ENCODE measurements at regions not wholly inside any gene's neighbourhood (a gene's known extent, or its start where the extent isn't known, plus 50 kb on each side); places are given as distances from the start of the nearest gene placed in this dataset.

DNA sequence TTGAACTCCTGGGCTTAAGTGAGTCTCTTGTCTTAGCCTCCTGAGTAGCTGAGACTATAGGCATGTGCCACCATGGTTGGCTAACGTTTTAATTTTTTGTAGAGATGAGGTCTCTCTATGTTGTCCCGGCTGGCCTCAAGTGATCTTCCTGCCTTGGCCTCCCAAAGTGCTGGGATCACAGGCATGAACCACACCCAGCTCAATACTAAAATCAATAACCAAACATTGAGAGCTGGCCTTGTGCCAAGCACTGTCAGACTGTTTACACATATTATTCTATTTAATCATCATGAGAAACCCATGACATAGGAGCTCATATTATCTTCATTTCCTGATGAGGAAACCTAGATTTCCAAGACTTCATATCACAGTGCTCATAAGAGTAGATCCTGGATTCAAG is 251.2 kb downstream of the BAMBI start:
- H3K27me3 ChIP-seq (ENCODE audit: insufficient read depth, low read length) = no peaks in the 10 kb centered on the region
- CTCF ChIA-PET = interaction anchor here (0.9 kb wide), 1 partner anchor 11 kb away, joined by 4 read pairs; no protein-coding TSS in a partner anchor
- POLR2A ChIA-PET = no interaction called here
- H3K4me3 ChIP-seq (replicated peaks in 1 of 2; ENCODE audit: low read depth in 1 of 2, low read length in 2 of 2) = no peak overlapping the region
- ATAC-seq (no peak), DNase-seq (ENCODE audit: low read depth, low spot score) (peak; percentile 6)
- H3K9me3 ChIP-seq (ENCODE audit: control insufficient read depth in 1 of 2, insufficient read depth in 1 of 2, low read depth in 1 of 2, low read length in 2 of 2) = no peaks in the 10 kb centered on the region
- H3K79me2 ChIP-seq (ENCODE audit: insufficient read depth, low read length) = no peaks in the 10 kb centered on the region
- no peak overlapping the region for H3K27ac ChIP-seq (ENCODE audit: low read depth, low read length)
- RAD21 ChIA-PET (ENCODE audit: low non-redundant PET in 1 of 2, low total read pairs in 2 of 2, uncharacterized antibody in 2 of 2, unreplicated experiment in 2 of 2) = no interaction called here
- H3K4me1 ChIP-seq (ENCODE audit: control insufficient read depth in 1 of 2, insufficient read depth in 2 of 2, low read length in 2 of 2) = peaks cover 4 to 6% of the 10 kb centered on the region in 2 experiments; a peak in 1 of 4 replicates
- H3K9me2 ChIP-seq (ENCODE audit: insufficient read depth) = no peaks in the 10 kb centered on the region
- no peaks in the 10 kb centered on the region for H3K36me3 ChIP-seq (ENCODE audit: control insufficient read depth in 1 of 2, insufficient read depth in 2 of 2, low read length in 2 of 2)
- H4K20me1 ChIP-seq (ENCODE audit: insufficient read depth) = no peaks in the 10 kb centered on the region
- 0 out of 2 replicates have a peak overlapping the region, but pooled peaks have one; percentile 3 for H3K4me2 ChIP-seq (ENCODE audit: low read length)
- no peak overlapping the region for H3K9ac ChIP-seq (ENCODE audit: low read length)
- no TSS peak for BruUV-seq (replicated peaks)
- intact Hi-C loops (cut with micrococcal nuclease) = no loop called here
- no peak overlapping the region for H2AFZ ChIP-seq (ENCODE audit: low read depth, low read length, poor library complexity, severe bottlenecking)
- TF ChIP-seq YY1 (IDR thresholded peaks at IDR 0.05; ENCODE audit: extremely low read depth, insufficient replicate concordance, low read depth, low read length) = no peak
- TF ChIP-seq, protein P1, sequence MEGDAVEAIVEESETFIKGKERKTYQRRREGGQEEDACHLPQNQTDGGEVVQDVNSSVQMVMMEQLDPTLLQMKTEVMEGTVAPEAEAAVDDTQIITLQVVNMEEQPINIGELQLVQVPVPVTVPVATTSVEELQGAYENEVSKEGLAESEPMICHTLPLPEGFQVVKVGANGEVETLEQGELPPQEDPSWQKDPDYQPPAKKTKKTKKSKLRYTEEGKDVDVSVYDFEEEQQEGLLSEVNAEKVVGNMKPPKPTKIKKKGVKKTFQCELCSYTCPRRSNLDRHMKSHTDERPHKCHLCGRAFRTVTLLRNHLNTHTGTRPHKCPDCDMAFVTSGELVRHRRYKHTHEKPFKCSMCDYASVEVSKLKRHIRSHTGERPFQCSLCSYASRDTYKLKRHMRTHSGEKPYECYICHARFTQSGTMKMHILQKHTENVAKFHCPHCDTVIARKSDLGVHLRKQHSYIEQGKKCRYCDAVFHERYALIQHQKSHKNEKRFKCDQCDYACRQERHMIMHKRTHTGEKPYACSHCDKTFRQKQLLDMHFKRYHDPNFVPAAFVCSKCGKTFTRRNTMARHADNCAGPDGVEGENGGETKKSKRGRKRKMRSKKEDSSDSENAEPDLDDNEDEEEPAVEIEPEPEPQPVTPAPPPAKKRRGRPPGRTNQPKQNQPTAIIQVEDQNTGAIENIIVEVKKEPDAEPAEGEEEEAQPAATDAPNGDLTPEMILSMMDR (IDR thresholded peaks at IDR 0.05 in 2 of 3, conservative IDR thresholded peaks at IDR 0.05 in 1 of 3; ENCODE audit: borderline replicate concordance in 1 of 3, insufficient read depth in 1 of 3, low read depth in 2 of 3, low read length in 2 of 3) = no peak
- TF ChIP-seq POLR2AphosphoS5 (IDR thresholded peaks at IDR 0.05; ENCODE audit: low read depth, low read length) = no peak
- no peak for TF ChIP-seq EZH2phosphoT487 (IDR thresholded peaks at IDR 0.05; ENCODE audit: borderline replicate concordance)
- TF ChIP-seq ZFX (IDR thresholded peaks at IDR 0.05) = no peak
- TF ChIP-seq JUND (IDR thresholded peaks at IDR 0.05) = no peak
- TF ChIP-seq TCF7L2 (IDR thresholded peaks at IDR 0.05; ENCODE audit: borderline replicate concordance, extremely low read depth, insufficient read depth, insufficient read length) = no peak
- no peak for TF ChIP-seq EGR1 (IDR thresholded peaks at IDR 0.05; ENCODE audit: low read depth)
- TF ChIP-seq SIN3A (IDR thresholded peaks at IDR 0.05; ENCODE audit: low read depth) = no peak
- no peak for TF ChIP-seq MAX (IDR thresholded peaks at IDR 0.05)
- TF ChIP-seq, protein P2, sequence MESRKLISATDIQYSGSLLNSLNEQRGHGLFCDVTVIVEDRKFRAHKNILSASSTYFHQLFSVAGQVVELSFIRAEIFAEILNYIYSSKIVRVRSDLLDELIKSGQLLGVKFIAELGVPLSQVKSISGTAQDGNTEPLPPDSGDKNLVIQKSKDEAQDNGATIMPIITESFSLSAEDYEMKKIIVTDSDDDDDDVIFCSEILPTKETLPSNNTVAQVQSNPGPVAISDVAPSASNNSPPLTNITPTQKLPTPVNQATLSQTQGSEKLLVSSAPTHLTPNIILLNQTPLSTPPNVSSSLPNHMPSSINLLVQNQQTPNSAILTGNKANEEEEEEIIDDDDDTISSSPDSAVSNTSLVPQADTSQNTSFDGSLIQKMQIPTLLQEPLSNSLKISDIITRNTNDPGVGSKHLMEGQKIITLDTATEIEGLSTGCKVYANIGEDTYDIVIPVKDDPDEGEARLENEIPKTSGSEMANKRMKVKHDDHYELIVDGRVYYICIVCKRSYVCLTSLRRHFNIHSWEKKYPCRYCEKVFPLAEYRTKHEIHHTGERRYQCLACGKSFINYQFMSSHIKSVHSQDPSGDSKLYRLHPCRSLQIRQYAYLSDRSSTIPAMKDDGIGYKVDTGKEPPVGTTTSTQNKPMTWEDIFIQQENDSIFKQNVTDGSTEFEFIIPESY (IDR thresholded peaks at IDR 0.05; ENCODE audit: extremely low read depth, insufficient replicate concordance, low read length) = no peak
- TF ChIP-seq RAD21 (IDR thresholded peaks at IDR 0.05; ENCODE audit: low read depth) = no peak
- no peak for TF ChIP-seq CEBPB (IDR thresholded peaks at IDR 0.05; ENCODE audit: low read depth)
- TF ChIP-seq SP1 (IDR thresholded peaks at IDR 0.05; ENCODE audit: low read depth) = no peak
- TF ChIP-seq ZNF274 (IDR thresholded peaks at IDR 0.05; ENCODE audit: low read depth, low read length) = no peak
- TF ChIP-seq SRF (IDR thresholded peaks at IDR 0.05; ENCODE audit: low read depth) = no peak
- no peak for TF ChIP-seq CBX3 (IDR thresholded peaks at IDR 0.05; ENCODE audit: low read depth)
- TF ChIP-seq, protein P3, sequence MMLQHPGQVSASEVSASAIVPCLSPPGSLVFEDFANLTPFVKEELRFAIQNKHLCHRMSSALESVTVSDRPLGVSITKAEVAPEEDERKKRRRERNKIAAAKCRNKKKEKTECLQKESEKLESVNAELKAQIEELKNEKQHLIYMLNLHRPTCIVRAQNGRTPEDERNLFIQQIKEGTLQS (IDR thresholded peaks at IDR 0.05) = no peak

Measured in HCT116 (cell line).